8988T (cell line): ENCODE measurements at regions not wholly inside any gene's neighbourhood (a gene's known extent, or its start where the extent isn't known, plus 50 kb on each side); places are given as distances from the start of the nearest gene placed in this dataset.

Experiments used
- DNase-seq: peaks from one replicate; pipeline ENCODE4 v3.0.0; 2011

- DNase-seq, result no peak
Observed at GRCh38 chr2:14684516-14684915, 52.0 kb downstream of the LRATD1 start.

DNA sequence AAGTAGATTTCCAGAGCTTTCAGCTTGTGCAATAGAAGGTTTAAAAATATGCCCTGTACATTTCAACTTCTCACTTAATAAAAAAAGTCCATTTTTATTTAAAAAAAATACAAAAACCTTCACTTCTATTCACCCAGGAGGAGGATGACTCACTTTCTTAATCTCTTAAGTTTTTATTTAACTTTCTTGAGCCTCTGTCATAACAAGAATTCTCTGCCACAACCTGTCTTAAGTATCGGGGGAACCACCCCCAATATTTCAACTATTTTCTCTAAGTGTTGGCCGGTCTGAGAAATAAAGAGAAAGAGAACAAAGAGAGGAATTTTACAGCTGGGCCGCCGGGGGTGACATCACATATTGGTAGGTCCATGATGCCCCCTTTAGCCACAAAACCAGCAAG is 58.4 kb downstream of the LRATD1 start:
- DNase-seq, result no peak

- DNase-seq, result no peak
Observed at GRCh38 chr2:14693874-14694273, 61.4 kb downstream of the LRATD1 start.

- no peak for DNase-seq
Observed at GRCh38 chr2:14700753-14701152, 68.2 kb downstream of the LRATD1 start.

- DNase-seq, result no peak
Observed at GRCh38 chr2:14702258-14702657, 69.7 kb downstream of the LRATD1 start.

- DNase-seq, result no peak
Observed at GRCh38 chr2:14706201-14706600, 73.7 kb downstream of the LRATD1 start.

GRCh38 chr2:14712111-14712510 is 79.6 kb downstream of the LRATD1 start:
- no peak for DNase-seq

GRCh38 chr2:14713248-14713647 is 80.7 kb downstream of the LRATD1 start:
- DNase-seq, result no peak

- no peak for DNase-seq
Observed at GRCh38 chr2:14715600-14715999, 83.1 kb downstream of the LRATD1 start.

DNA sequence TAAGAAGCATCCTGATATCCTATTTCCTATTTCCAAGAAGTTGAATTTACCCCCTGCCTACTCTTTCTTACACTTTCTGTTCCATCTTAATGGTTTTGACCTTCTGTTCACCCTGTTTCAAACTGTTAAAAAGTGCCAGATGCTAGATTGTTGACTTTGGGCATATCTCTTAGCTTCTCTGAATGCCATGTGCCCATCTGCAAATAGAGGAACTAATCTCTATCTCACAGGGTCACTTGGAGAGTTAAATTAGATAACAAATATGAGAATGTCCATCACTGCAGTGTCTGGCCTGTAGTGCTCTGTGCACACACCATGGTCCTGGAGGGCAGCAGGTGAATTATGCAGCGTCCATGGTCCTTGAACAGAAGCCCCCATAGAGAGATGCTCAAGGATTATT is 83.8 kb downstream of the LRATD1 start:
- no peak for DNase-seq

DNA sequence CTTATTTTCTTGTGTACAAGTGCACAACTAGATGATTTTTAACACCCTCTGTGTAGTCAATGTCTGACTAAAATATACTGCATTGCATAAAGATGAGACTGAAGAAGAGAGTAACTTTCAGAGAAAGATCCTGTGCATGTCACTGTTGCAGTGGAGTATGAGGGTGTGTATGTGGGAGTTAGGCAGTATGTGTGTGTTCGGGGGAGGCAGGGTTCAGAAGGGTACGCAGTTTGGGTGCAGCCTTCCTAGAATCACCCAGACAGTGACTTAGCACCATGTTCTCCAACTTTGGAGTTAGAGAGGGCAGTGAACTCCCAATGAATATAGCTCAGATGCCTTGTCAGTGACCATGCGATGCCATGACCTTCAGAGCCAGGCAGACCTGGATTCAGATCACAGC is 84.6 kb downstream of the LRATD1 start:
- DNase-seq, result no peak

DNA sequence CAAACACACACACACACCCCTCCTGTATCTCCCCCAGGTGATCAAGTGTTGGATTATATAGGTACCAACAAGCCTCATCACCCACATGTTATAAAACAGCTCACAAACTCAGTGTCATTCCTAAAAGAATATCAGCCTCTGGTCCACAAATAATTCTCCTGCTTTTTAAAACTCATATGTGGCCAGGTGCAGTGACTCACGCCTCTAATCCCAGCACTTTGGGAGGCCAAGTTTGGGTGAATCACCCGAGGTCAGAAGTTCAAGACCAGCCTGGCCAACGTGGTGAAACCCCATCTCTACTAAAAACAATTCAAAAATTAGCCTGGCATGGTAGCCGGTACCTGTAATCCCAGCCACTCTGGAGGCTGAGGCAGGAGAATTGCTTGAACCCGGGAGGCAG is 87.8 kb downstream of the LRATD1 start:
- DNase-seq, result no peak

GRCh38 chr2:14720739-14721138 is 88.2 kb downstream of the LRATD1 start:
- DNase-seq, result no peak

DNA sequence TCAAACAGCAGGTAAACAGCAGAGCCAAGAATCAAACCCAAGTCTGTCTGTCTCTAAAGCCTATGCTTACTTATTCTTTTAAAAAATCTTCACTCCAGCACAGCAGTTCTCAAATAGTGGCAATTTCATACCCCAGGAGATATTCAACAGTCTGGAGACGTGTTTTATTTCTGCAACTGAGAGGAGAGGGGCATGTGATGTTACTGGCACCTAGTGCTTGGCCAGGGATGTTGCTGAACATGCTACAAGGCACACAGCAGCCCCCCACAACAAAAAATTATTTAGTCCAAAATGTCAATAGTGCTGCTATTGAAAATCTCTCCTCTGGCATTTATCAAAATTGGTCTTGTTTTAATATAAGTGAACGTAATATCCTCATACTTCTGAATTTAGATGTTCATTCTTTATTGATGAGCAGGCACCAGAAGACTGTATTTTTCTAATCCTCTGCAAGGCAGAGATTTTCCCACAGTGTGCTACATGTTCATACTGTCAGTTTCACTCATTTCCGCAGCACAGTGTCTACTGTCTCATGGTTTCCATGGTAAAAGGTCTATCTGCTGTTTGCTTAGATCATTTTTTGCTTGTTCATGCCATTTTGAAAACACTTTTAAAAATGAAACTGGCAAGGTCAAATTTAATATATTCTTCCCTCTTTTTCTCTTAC is 90.5 kb downstream of the LRATD1 start:
- no peak for DNase-seq

DNA sequence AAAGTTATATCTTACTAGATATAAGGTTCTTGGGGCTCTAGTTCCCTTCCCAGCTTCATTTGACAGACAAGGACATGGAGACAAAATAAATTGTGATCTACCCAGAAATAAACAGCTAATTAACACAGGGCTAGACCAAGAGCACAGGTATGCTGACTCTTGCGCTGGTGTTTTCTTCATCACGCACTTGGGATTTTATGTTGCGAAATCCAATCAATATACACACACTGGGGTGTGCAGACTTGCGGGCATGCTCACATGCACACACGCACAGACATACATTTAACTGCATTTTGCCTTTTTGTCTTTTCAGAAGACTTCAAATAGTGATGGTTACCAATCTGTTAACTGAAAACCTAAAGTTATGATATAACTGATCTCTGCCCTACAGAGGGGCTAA is 91.2 kb downstream of the LRATD1 start:
- DNase-seq, result no peak

GRCh38 chr2:14735696-14736095 is 103.2 kb downstream of the LRATD1 start:
- DNase-seq, result no peak

DNA sequence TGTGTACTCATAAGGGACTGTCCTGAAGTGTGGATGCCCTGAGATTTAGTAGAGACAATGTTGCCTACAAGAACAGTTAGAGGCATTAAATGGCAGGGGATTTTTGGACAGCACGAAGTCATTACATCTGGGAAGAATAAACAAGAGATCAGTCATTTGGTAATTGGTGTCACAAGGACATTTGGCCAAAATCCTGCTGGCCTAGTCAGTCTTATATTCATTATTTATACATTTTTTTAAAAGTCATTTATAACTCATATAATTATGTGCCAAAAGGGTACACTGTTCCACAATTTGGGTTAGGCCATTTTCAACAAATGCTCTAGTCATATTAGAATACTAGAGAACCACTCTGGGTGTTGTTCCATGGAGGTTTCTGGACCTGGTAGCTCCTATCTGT is 104.7 kb downstream of the LRATD1 start:
- DNase-seq, result no peak

- no peak for DNase-seq
Observed at GRCh38 chr2:14743861-14744260, 111.3 kb downstream of the LRATD1 start.

- no peak for DNase-seq
Observed at GRCh38 chr2:14745288-14746076, 113.0 kb downstream of the LRATD1 start.

DNA sequence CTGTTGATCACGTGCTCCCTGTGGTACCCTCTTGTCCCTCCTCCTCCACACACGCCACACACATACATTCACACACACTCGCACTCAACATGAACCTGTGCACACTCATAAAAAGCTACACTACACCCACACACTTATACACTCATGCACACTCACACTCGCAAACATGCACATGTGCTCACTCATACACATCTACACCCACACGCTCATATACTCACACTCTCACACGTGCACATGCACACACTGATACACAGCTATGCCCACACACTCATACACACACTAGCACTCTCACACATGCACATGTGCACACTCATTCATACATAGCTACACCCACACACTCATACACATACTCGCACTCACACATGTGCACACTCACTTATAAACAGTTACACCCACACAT is 113.6 kb downstream of the LRATD1 start:
- DNase-seq, result no peak

DNA sequence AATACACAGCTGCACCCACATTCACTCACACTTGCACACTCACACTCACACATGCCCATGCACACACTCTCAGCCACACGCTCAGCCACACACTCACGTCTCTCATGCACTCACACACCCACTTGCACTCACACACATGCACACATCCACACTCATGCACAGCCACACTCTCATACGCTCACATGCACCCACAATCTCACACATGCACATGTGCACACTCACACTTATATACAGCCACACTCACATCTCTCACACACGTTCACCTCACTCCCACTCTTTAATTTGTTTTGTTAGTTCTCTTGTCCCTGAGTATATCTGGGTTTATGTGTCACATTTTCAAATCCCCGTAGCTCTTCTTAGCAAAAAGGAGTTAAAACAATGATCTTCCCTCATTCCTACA is 114.9 kb downstream of the LRATD1 start:
- no peak for DNase-seq

- no peak for DNase-seq
Observed at GRCh38 chr2:14749884-14750283, 117.4 kb downstream of the LRATD1 start.

DNA sequence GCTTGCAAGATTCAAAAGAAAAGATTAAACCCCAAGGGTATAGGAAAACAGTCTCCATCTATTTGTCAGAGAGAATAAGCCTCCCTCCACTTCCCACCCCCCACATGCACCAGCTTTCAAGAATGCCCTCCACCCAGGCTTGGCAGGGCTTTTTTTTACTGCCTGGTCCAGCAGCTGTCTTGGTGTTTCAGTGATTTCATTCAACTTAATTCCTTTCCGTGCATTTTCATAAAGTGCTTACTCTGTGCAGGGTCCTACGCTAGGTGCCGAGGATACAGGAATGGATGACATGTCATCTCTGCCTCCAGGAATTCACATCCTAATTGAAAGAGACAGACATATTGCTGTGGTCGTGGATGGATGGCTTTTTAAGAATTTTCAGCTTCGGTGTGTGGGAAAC is 117.9 kb downstream of the LRATD1 start:
- no peak for DNase-seq

- no peak for DNase-seq
Observed at GRCh38 chr2:14751581-14751980, 119.1 kb downstream of the LRATD1 start.

GRCh38 chr2:14752295-14752694 is 119.8 kb downstream of the LRATD1 start:
- no peak for DNase-seq
